ENCODE measurements at regions not wholly inside any gene's neighbourhood (a gene's known extent, or its start where the extent isn't known, plus 50 kb on each side); places are given as distances from the start of the nearest gene placed in this dataset.

DNA sequence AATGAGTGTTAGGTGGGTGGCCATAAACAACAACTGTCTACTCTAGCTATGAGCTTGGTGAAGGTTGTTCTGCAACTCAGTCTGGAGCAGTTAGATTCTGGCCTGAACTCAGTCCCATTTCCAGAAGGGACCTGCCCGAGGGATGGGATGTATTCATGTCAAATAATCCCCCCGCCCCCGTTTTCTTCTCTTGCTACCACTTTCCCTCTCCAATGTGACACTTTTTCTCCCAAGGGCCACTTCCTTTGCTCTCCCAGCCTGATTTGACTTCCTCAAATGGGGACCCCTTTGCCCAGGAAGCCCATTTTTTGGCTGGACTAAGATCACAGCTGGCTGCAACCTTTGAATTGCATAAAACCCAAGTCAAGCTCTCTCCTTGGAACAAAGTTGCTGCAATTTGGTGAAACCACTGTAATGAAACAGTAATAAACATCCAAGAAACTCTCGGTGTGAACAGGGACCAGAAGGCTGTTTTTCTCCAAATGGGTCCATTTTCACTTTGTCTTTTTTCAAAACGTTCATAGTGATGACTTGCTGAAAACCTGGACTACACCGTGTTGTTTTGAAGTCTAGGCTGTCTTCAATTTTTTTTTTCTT is 137.2 kb upstream of the GSC start:
- Histone ChIP-seq H3K9me2 (replicated peaks; ENCODE audit: control insufficient read depth, low read length) (no peaks in the 10 kb centered on the region), H3K4me1 (ENCODE audit: control insufficient read depth, low read length) (no peaks in the 10 kb centered on the region), H4K20me1 (ENCODE audit: control insufficient read depth, insufficient read depth, low read depth, low read length) (no peaks in the 10 kb centered on the region), H3K4me3 (ENCODE audit: low read length) (no peak overlapping the region), H3K79me2 (ENCODE audit: control insufficient read depth, low read length) (no peaks in the 10 kb centered on the region), H3K27ac (ENCODE audit: low read depth, low read length) (no peak overlapping the region), H3K27me3 (ENCODE audit: control insufficient read depth, low read length) (0 out of 2 replicates have a peak, but pooled peaks cover 3% of the 10 kb centered on the region), H3K4me2 (ENCODE audit: low read length) (no peak overlapping the region), H3F3A (ENCODE audit: control insufficient read depth, insufficient read depth) (no peaks in the 10 kb centered on the region), H3K36me3 (ENCODE audit: control insufficient read depth, low read length) (no peaks in the 10 kb centered on the region), H3K9me3 (ENCODE audit: control insufficient read depth, insufficient read depth, low read length) (no peaks in the 10 kb centered on the region; the same call in 1 of the 2 replicates)
- no peak for TF ChIP-seq CTCF (IDR thresholded peaks at IDR 0.05; ENCODE audit: low read depth, low read length, poor library complexity, severe bottlenecking)
- no peak for TF ChIP-seq EZH2phosphoT487 (IDR thresholded peaks at IDR 0.05; ENCODE audit: borderline replicate concordance, low read length)

DNA sequence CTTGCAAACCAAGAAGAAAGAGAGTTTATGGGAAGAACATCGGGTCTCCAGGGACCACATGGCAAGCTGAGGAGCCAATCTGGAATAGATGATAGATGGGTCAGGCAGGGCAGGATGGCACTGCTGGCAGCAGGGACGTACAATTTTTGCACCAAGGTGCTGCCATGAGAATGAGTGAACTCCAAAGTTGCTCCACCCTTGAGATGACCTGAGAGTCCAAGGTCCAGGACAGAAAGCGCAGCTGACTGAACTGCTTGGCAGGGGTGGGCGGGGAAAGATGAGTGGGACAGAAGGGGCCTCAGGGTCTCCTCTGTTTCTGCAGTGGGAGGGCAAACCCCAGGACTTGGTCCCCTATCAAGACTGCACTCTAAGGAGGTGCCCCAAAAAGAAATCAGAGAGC is 136.7 kb upstream of the GSC start:
- H3K9me3 ChIP-seq (ENCODE audit: control insufficient read depth, insufficient read depth, low read length) = no peaks in the 10 kb centered on the region; the same call in 1 of the 2 replicates
- TF ChIP-seq CTCF (IDR thresholded peaks at IDR 0.05; ENCODE audit: low read depth, low read length, poor library complexity, severe bottlenecking) = no peak
- no peak for TF ChIP-seq EZH2phosphoT487 (IDR thresholded peaks at IDR 0.05; ENCODE audit: borderline replicate concordance, low read length)
- no peak overlapping the region for H3K27ac ChIP-seq (ENCODE audit: low read depth, low read length)
- H3K9me2 ChIP-seq (replicated peaks; ENCODE audit: control insufficient read depth, low read length) = no peaks in the 10 kb centered on the region
- H3K27me3 ChIP-seq (ENCODE audit: control insufficient read depth, low read length) = 0 out of 2 replicates have a peak, but pooled peaks cover 3% of the 10 kb centered on the region
- H3K4me2 ChIP-seq (ENCODE audit: low read length) = no peak overlapping the region
- H3K79me2 ChIP-seq (ENCODE audit: control insufficient read depth, low read length) = no peaks in the 10 kb centered on the region
- H4K20me1 ChIP-seq (ENCODE audit: control insufficient read depth, insufficient read depth, low read depth, low read length) = no peaks in the 10 kb centered on the region
- no peaks in the 10 kb centered on the region for H3K36me3 ChIP-seq (ENCODE audit: control insufficient read depth, low read length)
- no peaks in the 10 kb centered on the region for H3K4me1 ChIP-seq (ENCODE audit: control insufficient read depth, low read length)
- H3F3A ChIP-seq (ENCODE audit: control insufficient read depth, insufficient read depth) = no peaks in the 10 kb centered on the region
- no peak overlapping the region for H3K4me3 ChIP-seq (ENCODE audit: low read length)

GRCh38 chr14:94904636-94905035 is 134.7 kb upstream of the GSC start:
- Histone ChIP-seq H3K4me3 (ENCODE audit: low read length) (no peak overlapping the region), H3K27me3 (ENCODE audit: control insufficient read depth, low read length) (no peaks in the 10 kb centered on the region), H3K9me3 (ENCODE audit: control insufficient read depth, insufficient read depth, low read length) (no peaks in the 10 kb centered on the region), H4K20me1 (ENCODE audit: control insufficient read depth, insufficient read depth, low read depth, low read length) (no peaks in the 10 kb centered on the region), H3K9me2 (replicated peaks; ENCODE audit: control insufficient read depth, low read length) (no peaks in the 10 kb centered on the region), H3F3A (ENCODE audit: control insufficient read depth, insufficient read depth) (no peaks in the 10 kb centered on the region), H3K27ac (ENCODE audit: low read depth, low read length) (no peak overlapping the region), H3K36me3 (ENCODE audit: control insufficient read depth, low read length) (no peaks in the 10 kb centered on the region), H3K4me1 (ENCODE audit: control insufficient read depth, low read length) (no peaks in the 10 kb centered on the region), H3K79me2 (ENCODE audit: control insufficient read depth, low read length) (no peaks in the 10 kb centered on the region), H3K4me2 (ENCODE audit: low read length) (no peak overlapping the region)
- no peak for TF ChIP-seq CTCF (IDR thresholded peaks at IDR 0.05; ENCODE audit: low read depth, low read length, poor library complexity, severe bottlenecking)
- no peak for TF ChIP-seq EZH2phosphoT487 (IDR thresholded peaks at IDR 0.05; ENCODE audit: borderline replicate concordance, low read length)

Measured in DOHH2 (cell line).